ENCODE measurements at regions not wholly inside any gene's neighbourhood (a gene's known extent, or its start where the extent isn't known, plus 50 kb on each side); places are given as distances from the start of the nearest gene placed in this dataset.
"Not testable (repeated sequence)": the region's sequence is repeated elsewhere in the genome, so short reads cannot be mapped to it uniquely, and the experiment has no call there.

GRCh38 chr14:30072454-30072853, 144.8 kb upstream of the PRKD1 start:
- DNase-seq: not testable (repeated sequence)

GRCh38 chr14:30077946-30078345, 150.3 kb upstream of the PRKD1 start:
- DNase-seq: peak; percentile 9

- DNase-seq: no peak
Measured at GRCh38 chr14:30078811-30079402, 151.3 kb upstream of the PRKD1 start.

GRCh38 chr14:30082486-30082885, 154.8 kb upstream of the PRKD1 start:
- no peak for DNase-seq

- DNase-seq: no peak
Measured at GRCh38 chr14:30084811-30085210, 157.2 kb upstream of the PRKD1 start.

GRCh38 chr14:30085943-30086342, 158.3 kb upstream of the PRKD1 start:
- no peak for DNase-seq

GRCh38 chr14:30088620-30089019, 161.0 kb upstream of the PRKD1 start:
- DNase-seq: no peak

- peak; percentile 25 for DNase-seq
Measured at GRCh38 chr14:30108975-30109700, 181.5 kb upstream of the PRKD1 start.

- DNase-seq: no peak
Measured at GRCh38 chr14:30114051-30114450, 186.4 kb upstream of the PRKD1 start.

- DNase-seq: no peak
Measured at GRCh38 chr14:30115756-30116155, 188.1 kb upstream of the PRKD1 start.

- DNase-seq: no peak
Measured at GRCh38 chr14:30118992-30119640, 191.5 kb upstream of the PRKD1 start.

GRCh38 chr14:30125322-30125979, 197.8 kb upstream of the PRKD1 start:
- DNase-seq: peak; percentile 17

GRCh38 chr14:30129807-30130206, 202.2 kb upstream of the PRKD1 start:
- DNase-seq: peak; percentile 13

- no peak for DNase-seq
Measured at GRCh38 chr14:30131581-30132097, 204.0 kb upstream of the PRKD1 start.

GRCh38 chr14:30132196-30132595, 204.5 kb upstream of the PRKD1 start:
- DNase-seq: no peak

GRCh38 chr14:30134936-30135335, 207.3 kb upstream of the PRKD1 start:
- no peak for DNase-seq

GRCh38 chr14:30138567-30138966, 210.9 kb upstream of the PRKD1 start:
- DNase-seq: no peak

- DNase-seq: no peak
Measured at GRCh38 chr14:30142216-30142615, 214.6 kb upstream of the PRKD1 start.

GRCh38 chr14:30143627-30144026, 216.0 kb upstream of the PRKD1 start:
- peak; percentile 17 for DNase-seq

- DNase-seq: peak; percentile 59
Measured at GRCh38 chr14:30153717-30154116, 226.1 kb upstream of the PRKD1 start.

- DNase-seq: no peak
Measured at GRCh38 chr14:30156571-30156970, 228.9 kb upstream of the PRKD1 start.

GRCh38 chr14:30158299-30158698, 230.7 kb upstream of the PRKD1 start:
- no peak for DNase-seq

- peak; percentile 29 for DNase-seq
Measured at GRCh38 chr14:30159374-30159773, 231.7 kb upstream of the PRKD1 start.

Data from fibroblast of upper back skin (primary cell).